ENCODE measurements at regions not wholly inside any gene's neighbourhood (a gene's known extent, or its start where the extent isn't known, plus 50 kb on each side); places are given as distances from the start of the nearest gene placed in this dataset.

GRCh38 chr14:62030387-62030786 lies 268.2 kb downstream of the SNAPC1 start:
- Histone ChIP-seq H3K27me3 (ENCODE audit: control insufficient read depth in 3 of 3, insufficient read depth in 3 of 3, low read depth in 1 of 3, low read length in 3 of 3) (no peaks in the 10 kb centered on the region), H3K18ac (ENCODE audit: low read length) (no peak overlapping the region), H2AK5ac (ENCODE audit: low read depth, low read length) (no peak overlapping the region), H2AFZ (ENCODE audit: low read length) (no peak overlapping the region), H3K79me1 (ENCODE audit: low read depth, low read length) (no peaks in the 10 kb centered on the region), H4K8ac (ENCODE audit: low read depth, low read length) (no peak overlapping the region), H3K4me1 (ENCODE audit: control insufficient read depth in 2 of 2, insufficient read depth in 1 of 2, low read depth in 1 of 2, low read length in 2 of 2) (no peaks in the 10 kb centered on the region), H2BK12ac (ENCODE audit: low read length) (no peak overlapping the region), H3K4me3 (ENCODE audit: low read length in 2 of 2) (no peak overlapping the region), H3K4me2 (ENCODE audit: insufficient read depth, low read length, poor library complexity, severe bottlenecking) (no peak overlapping the region), H3K4ac (ENCODE audit: low read length) (no peak overlapping the region), H3K36me3 (replicated peaks in 1 of 2; ENCODE audit: control insufficient read depth in 2 of 2, insufficient read depth in 2 of 2, low read length in 2 of 2) (no peaks in the 10 kb centered on the region), H4K91ac (ENCODE audit: low read depth, low read length, poor library complexity) (no peak overlapping the region), H2BK120ac (ENCODE audit: low read depth, low read length) (no peak overlapping the region), H3K23ac (ENCODE audit: low read depth, low read length, poor library complexity) (no peak overlapping the region), H3K14ac (ENCODE audit: low read length) (no peak overlapping the region), H2BK15ac (ENCODE audit: low read length) (no peak overlapping the region), H3K27ac (replicated peaks; ENCODE audit: low read length) (no peak overlapping the region), H2BK5ac (ENCODE audit: low read length) (no peak overlapping the region), H3K9me3 (replicated peaks in 1 of 2; ENCODE audit: control insufficient read depth in 2 of 2, insufficient read depth in 1 of 2, low read depth in 1 of 2, low read length in 2 of 2) (no peaks in the 10 kb centered on the region), H3K9ac (ENCODE audit: low read depth, low read length, poor library complexity) (no peak overlapping the region)
- DNase-seq (ENCODE audit: low spot score): no peak
- no CpG with 5 or more reads among the region's 3 CpGs for WGBS, 2 donors (ENCODE audit: extremely low coverage in 2 of 2, insufficient read length in 2 of 2, insufficient replicate concordance in 1 of 2)

GRCh38 chr14:62031504-62031903 lies 269.3 kb downstream of the SNAPC1 start:
- no peak overlapping the region for H4K8ac ChIP-seq (ENCODE audit: low read depth, low read length)
- no peak overlapping the region for H3K18ac ChIP-seq (ENCODE audit: low read length)
- no peak overlapping the region for H2BK15ac ChIP-seq (ENCODE audit: low read length)
- H2BK12ac ChIP-seq (ENCODE audit: low read length): no peak overlapping the region
- H3K4me2 ChIP-seq (ENCODE audit: insufficient read depth, low read length, poor library complexity, severe bottlenecking): no peak overlapping the region
- H3K27ac ChIP-seq (replicated peaks; ENCODE audit: low read length): no peak overlapping the region
- H3K23ac ChIP-seq (ENCODE audit: low read depth, low read length, poor library complexity): no peak overlapping the region
- no peak overlapping the region for H3K4me3 ChIP-seq (ENCODE audit: low read length in 2 of 2)
- H2BK5ac ChIP-seq (ENCODE audit: low read length): no peak overlapping the region
- no peak overlapping the region for H2AK5ac ChIP-seq (ENCODE audit: low read depth, low read length)
- H3K27me3 ChIP-seq (ENCODE audit: control insufficient read depth in 3 of 3, insufficient read depth in 3 of 3, low read depth in 1 of 3, low read length in 3 of 3): no peaks in the 10 kb centered on the region
- no peak overlapping the region for H3K14ac ChIP-seq (ENCODE audit: low read length)
- H2BK120ac ChIP-seq (ENCODE audit: low read depth, low read length): no peak overlapping the region
- H3K36me3 ChIP-seq (replicated peaks in 1 of 2; ENCODE audit: control insufficient read depth in 2 of 2, insufficient read depth in 2 of 2, low read length in 2 of 2): no peaks in the 10 kb centered on the region
- no peak overlapping the region for H2AFZ ChIP-seq (ENCODE audit: low read length)
- H3K9me3 ChIP-seq (replicated peaks in 1 of 2; ENCODE audit: control insufficient read depth in 2 of 2, insufficient read depth in 1 of 2, low read depth in 1 of 2, low read length in 2 of 2): no peaks in the 10 kb centered on the region
- H4K91ac ChIP-seq (ENCODE audit: low read depth, low read length, poor library complexity): no peak overlapping the region
- H3K79me1 ChIP-seq (ENCODE audit: low read depth, low read length): no peaks in the 10 kb centered on the region
- DNase-seq (ENCODE audit: low spot score): no peak
- H3K4ac ChIP-seq (ENCODE audit: low read length): no peak overlapping the region
- no CpG with 5 or more reads among the region's 3 CpGs for WGBS, 2 donors (ENCODE audit: extremely low coverage in 2 of 2, insufficient read length in 2 of 2, insufficient replicate concordance in 1 of 2)
- no peaks in the 10 kb centered on the region for H3K4me1 ChIP-seq (ENCODE audit: control insufficient read depth in 2 of 2, insufficient read depth in 1 of 2, low read depth in 1 of 2, low read length in 2 of 2)
- no peak overlapping the region for H3K9ac ChIP-seq (ENCODE audit: low read depth, low read length, poor library complexity)

GRCh38 chr14:62053188-62053587 lies 291.0 kb downstream of the SNAPC1 start:
- Histone ChIP-seq H3K79me1 (ENCODE audit: low read depth, low read length) (no peaks in the 10 kb centered on the region), H2AK5ac (ENCODE audit: low read depth, low read length) (no peak overlapping the region), H3K14ac (ENCODE audit: low read length) (no peak overlapping the region), H3K9me3 (replicated peaks in 1 of 2; ENCODE audit: control insufficient read depth in 2 of 2, insufficient read depth in 1 of 2, low read depth in 1 of 2, low read length in 2 of 2) (no peaks in the 10 kb centered on the region), H2BK12ac (ENCODE audit: low read length) (no peak overlapping the region), H2BK5ac (ENCODE audit: low read length) (no peak overlapping the region), H3K4me1 (ENCODE audit: control insufficient read depth in 2 of 2, insufficient read depth in 1 of 2, low read depth in 1 of 2, low read length in 2 of 2) (no peaks in the 10 kb centered on the region), H3K23ac (ENCODE audit: low read depth, low read length, poor library complexity) (no peak overlapping the region), H3K9ac (ENCODE audit: low read depth, low read length, poor library complexity) (no peak overlapping the region), H4K91ac (ENCODE audit: low read depth, low read length, poor library complexity) (no peak overlapping the region), H3K4ac (ENCODE audit: low read length) (no peak overlapping the region), H2BK120ac (ENCODE audit: low read depth, low read length) (no peak overlapping the region), H4K8ac (ENCODE audit: low read depth, low read length) (no peak overlapping the region), H3K18ac (ENCODE audit: low read length) (no peak overlapping the region), H3K4me3 (ENCODE audit: low read length in 2 of 2) (no peak overlapping the region), H3K4me2 (ENCODE audit: insufficient read depth, low read length, poor library complexity, severe bottlenecking) (no peak overlapping the region), H3K27ac (replicated peaks; ENCODE audit: low read length) (no peak overlapping the region), H3K27me3 (ENCODE audit: control insufficient read depth in 3 of 3, insufficient read depth in 3 of 3, low read depth in 1 of 3, low read length in 3 of 3) (no peaks in the 10 kb centered on the region), H2AFZ (ENCODE audit: low read length) (no peak overlapping the region), H3K36me3 (replicated peaks in 1 of 2; ENCODE audit: control insufficient read depth in 2 of 2, insufficient read depth in 2 of 2, low read length in 2 of 2) (no peaks in the 10 kb centered on the region), H2BK15ac (ENCODE audit: low read length) (no peak overlapping the region)
- no peak for DNase-seq (ENCODE audit: low spot score)
- WGBS, 2 donors (ENCODE audit: extremely low coverage in 2 of 2, insufficient read length in 2 of 2, insufficient replicate concordance in 1 of 2): no CpG with 5 or more reads among the region's 3 CpGs

- Histone ChIP-seq H2BK120ac (ENCODE audit: low read depth, low read length) (no peak overlapping the region), H2BK12ac (ENCODE audit: low read length) (no peak overlapping the region), H3K9ac (ENCODE audit: low read depth, low read length, poor library complexity) (no peak overlapping the region), H2AK5ac (ENCODE audit: low read depth, low read length) (no peak overlapping the region), H2BK5ac (ENCODE audit: low read length) (no peak overlapping the region), H3K36me3 (replicated peaks in 1 of 2; ENCODE audit: control insufficient read depth in 2 of 2, insufficient read depth in 2 of 2, low read length in 2 of 2) (no peaks in the 10 kb centered on the region), H4K91ac (ENCODE audit: low read depth, low read length, poor library complexity) (no peak overlapping the region), H4K8ac (ENCODE audit: low read depth, low read length) (no peak overlapping the region), H3K4me3 (ENCODE audit: low read length in 2 of 2) (no peak overlapping the region), H3K14ac (ENCODE audit: low read length) (peak overlapping the region; percentile 56), H3K79me1 (ENCODE audit: low read depth, low read length) (no peaks in the 10 kb centered on the region), H3K27ac (replicated peaks; ENCODE audit: low read length) (no peak overlapping the region), H3K4me1 (ENCODE audit: control insufficient read depth in 2 of 2, insufficient read depth in 1 of 2, low read depth in 1 of 2, low read length in 2 of 2) (no peaks in the 10 kb centered on the region), H2AFZ (ENCODE audit: low read length) (no peak overlapping the region), H3K9me3 (replicated peaks in 1 of 2; ENCODE audit: control insufficient read depth in 2 of 2, insufficient read depth in 1 of 2, low read depth in 1 of 2, low read length in 2 of 2) (no peaks in the 10 kb centered on the region), H3K4me2 (ENCODE audit: insufficient read depth, low read length, poor library complexity, severe bottlenecking) (peak overlapping the region; percentile 18), H3K18ac (ENCODE audit: low read length) (peak overlapping the region; percentile 57), H3K4ac (ENCODE audit: low read length) (no peak overlapping the region), H3K23ac (ENCODE audit: low read depth, low read length, poor library complexity) (no peak overlapping the region), H2BK15ac (ENCODE audit: low read length) (no peak overlapping the region), H3K27me3 (ENCODE audit: control insufficient read depth in 3 of 3, insufficient read depth in 3 of 3, low read depth in 1 of 3, low read length in 3 of 3) (no peaks in the 10 kb centered on the region)
- no CpG with 5 or more reads among the region's 27 CpGs for WGBS, 2 donors (ENCODE audit: extremely low coverage in 2 of 2, insufficient read length in 2 of 2, insufficient replicate concordance in 1 of 2)
- DNase-seq (ENCODE audit: low spot score): no peak
These were observed 294.6 kb downstream of the SNAPC1 start for GRCh38 chr14:62056789-62057188.
